ENCODE measurements at regions not wholly inside any gene's neighbourhood (a gene's known extent, or its start where the extent isn't known, plus 50 kb on each side); places are given as distances from the start of the nearest gene placed in this dataset.

DNA sequence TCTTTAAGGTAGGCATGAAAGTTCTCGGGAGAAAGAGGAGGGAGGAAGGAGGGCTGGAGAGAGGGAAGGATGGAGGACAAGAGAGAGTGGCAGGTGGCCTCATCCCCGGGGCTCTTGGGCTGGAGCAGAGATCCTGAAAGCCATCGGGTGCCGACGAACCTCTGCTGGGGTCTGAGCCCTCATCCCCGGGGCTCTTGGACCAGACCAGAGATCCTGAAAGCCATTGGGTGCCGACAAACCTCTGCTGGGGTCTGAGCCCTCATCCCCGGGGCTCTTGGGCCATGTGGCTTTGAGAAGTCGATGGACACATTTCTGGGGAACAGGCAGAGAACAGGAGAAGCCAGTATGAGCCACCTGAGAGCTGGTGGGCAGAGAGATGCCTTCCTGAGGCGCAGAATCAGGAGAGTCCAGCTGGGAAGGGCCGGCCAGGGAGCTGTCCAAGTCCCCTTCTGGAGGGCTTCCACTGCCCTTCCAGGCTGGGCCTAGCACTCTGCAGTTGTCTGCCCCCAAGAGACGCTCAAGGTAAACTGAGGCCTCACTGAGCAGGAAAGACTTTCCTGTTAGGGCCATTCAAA, 1398.1 kb downstream of the BRD1 start:
- H3K27ac ChIP-seq = no peak overlapping the region
- DNase-seq (no peak), ATAC-seq (no peak)
- 72 to 78% (median 75%) methylated on average over 12 of the region's 12 CpGs for WGBS, 3 donors
- no peaks in the 10 kb centered on the region for H3K36me3 ChIP-seq (ENCODE audit: insufficient read depth in 1 of 2, low read depth in 1 of 2)
- H3K9me3 ChIP-seq = no peaks in the 10 kb centered on the region
- no peaks in the 10 kb centered on the region for H3K4me1 ChIP-seq
- peaks cover 0 to 2% (median 0%) of the 10 kb centered on the region in 3 donors for H3K27me3 ChIP-seq (ENCODE audit: insufficient read depth in 3 of 3, low read length in 2 of 3)
- no peak overlapping the region for H3K4me3 ChIP-seq
- intact Hi-C loops (cut with DNase I) = loop anchor here in 1 of 2 donors (10.0 kb wide), 1 partner anchor 65 kb away; no protein-coding TSS in a partner anchor
- TF ChIP-seq, protein P1, sequence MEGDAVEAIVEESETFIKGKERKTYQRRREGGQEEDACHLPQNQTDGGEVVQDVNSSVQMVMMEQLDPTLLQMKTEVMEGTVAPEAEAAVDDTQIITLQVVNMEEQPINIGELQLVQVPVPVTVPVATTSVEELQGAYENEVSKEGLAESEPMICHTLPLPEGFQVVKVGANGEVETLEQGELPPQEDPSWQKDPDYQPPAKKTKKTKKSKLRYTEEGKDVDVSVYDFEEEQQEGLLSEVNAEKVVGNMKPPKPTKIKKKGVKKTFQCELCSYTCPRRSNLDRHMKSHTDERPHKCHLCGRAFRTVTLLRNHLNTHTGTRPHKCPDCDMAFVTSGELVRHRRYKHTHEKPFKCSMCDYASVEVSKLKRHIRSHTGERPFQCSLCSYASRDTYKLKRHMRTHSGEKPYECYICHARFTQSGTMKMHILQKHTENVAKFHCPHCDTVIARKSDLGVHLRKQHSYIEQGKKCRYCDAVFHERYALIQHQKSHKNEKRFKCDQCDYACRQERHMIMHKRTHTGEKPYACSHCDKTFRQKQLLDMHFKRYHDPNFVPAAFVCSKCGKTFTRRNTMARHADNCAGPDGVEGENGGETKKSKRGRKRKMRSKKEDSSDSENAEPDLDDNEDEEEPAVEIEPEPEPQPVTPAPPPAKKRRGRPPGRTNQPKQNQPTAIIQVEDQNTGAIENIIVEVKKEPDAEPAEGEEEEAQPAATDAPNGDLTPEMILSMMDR (IDR thresholded peaks at IDR 0.05) = no peak

DNA sequence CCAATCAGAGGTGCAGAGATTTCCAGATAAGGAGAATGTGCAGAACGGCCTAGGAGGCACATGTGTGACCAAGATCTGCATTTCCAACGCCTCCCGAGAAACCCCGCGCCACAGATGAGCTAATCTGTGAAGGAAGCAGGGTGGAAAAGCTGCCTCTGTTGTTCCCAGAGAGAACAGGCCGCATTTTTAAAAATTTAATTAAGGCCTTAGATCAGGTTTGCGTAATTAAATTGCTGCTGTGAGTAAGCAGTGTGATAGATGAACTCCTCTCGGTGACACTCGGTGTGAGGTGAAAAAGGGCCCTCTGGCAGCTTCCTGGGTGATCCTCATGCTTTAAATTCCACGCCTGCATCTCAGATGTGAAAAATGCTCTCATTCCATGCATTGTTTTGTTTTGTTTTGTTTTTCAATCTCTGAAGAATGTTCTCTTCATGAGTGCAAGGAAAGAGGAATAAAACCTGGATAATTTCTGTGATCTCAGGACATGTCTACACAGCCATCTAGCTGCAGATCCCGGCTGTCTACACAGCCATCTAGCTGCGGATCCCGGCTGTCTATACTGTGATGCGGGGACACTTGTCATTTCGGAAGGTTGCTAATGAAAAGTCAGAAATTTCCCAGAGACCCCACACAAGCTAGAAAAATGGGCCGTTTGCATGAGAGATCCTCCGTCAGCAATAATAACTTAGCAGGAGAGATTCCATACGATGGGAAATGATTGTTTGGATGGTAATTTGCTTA, 1398.9 kb downstream of the BRD1 start:
- Histone ChIP-seq H3K27me3 (ENCODE audit: insufficient read depth in 3 of 3, low read length in 2 of 3) (peaks cover 0 to 2% (median 0%) of the 10 kb centered on the region in 3 donors), H3K36me3 (ENCODE audit: insufficient read depth in 1 of 2, low read depth in 1 of 2) (no peaks in the 10 kb centered on the region), H3K9me3 (no peaks in the 10 kb centered on the region), H3K4me3 (no peak overlapping the region), H3K27ac (no peak overlapping the region), H3K4me1 (no peaks in the 10 kb centered on the region)
- 64 to 72% (median 68%) methylated on average over 18 of the region's 18 CpGs for WGBS, 3 donors
- DNase-seq (no peak), ATAC-seq (no peak)
- intact Hi-C loops (cut with DNase I) = loop anchor here in 1 of 2 donors (10.0 kb wide), 1 partner anchor 64 kb away; no protein-coding TSS in a partner anchor
- TF ChIP-seq, protein P1 (IDR thresholded peaks at IDR 0.05) = no peak

DNA sequence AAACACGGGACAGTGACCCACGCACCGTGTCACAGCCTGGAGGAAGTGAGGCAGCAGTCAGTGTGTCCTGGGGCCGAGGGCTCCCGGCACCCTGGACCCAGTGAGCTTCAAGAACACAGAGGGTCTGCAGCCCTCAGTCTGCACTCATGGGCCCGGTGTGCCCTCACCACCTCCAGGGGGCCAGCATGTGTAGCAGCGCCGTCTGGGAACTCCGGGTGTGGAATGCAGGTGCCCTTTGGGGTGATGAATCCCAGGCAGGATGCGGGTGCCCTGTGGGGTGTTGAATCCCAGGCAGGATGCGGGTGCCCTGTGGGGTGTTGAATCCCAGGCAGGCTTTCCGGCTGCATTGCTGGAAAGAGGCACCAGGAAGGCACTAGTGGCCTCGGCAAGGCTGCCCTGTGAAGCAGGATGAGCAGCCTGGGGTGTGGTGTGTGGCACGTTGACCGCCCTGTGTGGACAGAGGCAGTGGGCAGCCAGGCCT, 1399.9 kb downstream of the BRD1 start:
- Histone ChIP-seq H3K27ac (no peak overlapping the region), H3K36me3 (ENCODE audit: insufficient read depth in 1 of 2, low read depth in 1 of 2) (no peaks in the 10 kb centered on the region), H3K27me3 (ENCODE audit: insufficient read depth in 3 of 3, low read length in 2 of 3) (peaks cover 0 to 2% (median 0%) of the 10 kb centered on the region in 3 donors), H3K4me3 (no peak overlapping the region), H3K4me1 (no peaks in the 10 kb centered on the region), H3K9me3 (no peaks in the 10 kb centered on the region)
- ATAC-seq (no peak), DNase-seq (no peak)
- intact Hi-C loops (cut with DNase I) = loop anchor here in 1 of 2 donors (10.0 kb wide), 1 partner anchor 63 kb away; no protein-coding TSS in a partner anchor
- TF ChIP-seq, protein P1 (IDR thresholded peaks at IDR 0.05) = no peak
- 80 to 91% (median 85%) methylated on average over 15 of the region's 15 CpGs for whole genome bisulfite sequencing, 3 donors

DNA sequence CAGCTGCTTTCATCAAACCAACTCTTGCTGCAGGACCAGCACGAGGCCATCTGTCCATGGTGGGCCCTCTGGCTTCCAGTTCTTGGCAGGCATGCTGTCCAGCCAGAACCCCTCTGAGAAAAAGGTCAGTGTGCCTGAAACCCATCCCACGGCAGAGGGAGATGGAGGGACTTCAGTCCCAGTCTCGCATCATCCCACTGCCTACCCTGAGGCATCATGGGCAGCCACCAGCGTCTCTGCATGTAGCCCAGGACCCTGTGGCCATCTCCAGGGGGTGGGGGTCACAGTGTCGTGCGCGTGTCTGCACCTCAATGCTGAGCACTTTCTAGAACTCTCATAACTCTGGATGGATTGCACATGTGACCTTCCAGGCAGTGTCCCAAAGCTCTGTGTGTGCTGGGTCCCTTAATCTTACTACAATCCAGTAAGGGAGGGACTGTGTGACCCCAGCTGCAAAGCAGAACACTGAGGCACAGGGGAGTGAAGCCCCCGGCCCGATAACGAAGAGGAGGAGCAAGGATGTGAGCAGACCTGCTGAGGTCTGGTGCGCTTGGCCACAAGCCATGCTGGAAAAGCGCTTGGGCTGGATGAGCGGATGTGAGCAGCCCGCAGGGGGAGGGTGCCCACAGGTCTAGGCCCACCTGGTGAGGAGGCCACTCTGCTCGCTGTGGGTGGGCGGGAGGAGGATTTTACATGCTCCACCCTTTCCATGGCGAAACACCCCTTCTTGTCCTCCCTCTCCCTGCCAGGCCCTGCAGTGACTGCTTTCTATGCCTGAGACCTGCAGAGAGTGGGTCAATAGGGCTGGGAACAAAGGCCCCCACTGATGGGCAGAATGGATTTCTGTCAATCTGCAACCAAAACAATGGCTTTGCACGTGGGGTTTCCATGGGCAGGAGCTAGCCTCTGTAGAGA, 1401.0 kb downstream of the BRD1 start:
- TF ChIP-seq, protein P1 (IDR thresholded peaks at IDR 0.05) = no peak
- H3K36me3 ChIP-seq (ENCODE audit: insufficient read depth in 1 of 2, low read depth in 1 of 2) = no peaks in the 10 kb centered on the region
- 70 to 75% (median 71%) methylated on average over 18 of the region's 18 CpGs for WGBS, 3 donors
- ATAC-seq (no peak), DNase-seq (no peak)
- no peaks in the 10 kb centered on the region for H3K4me1 ChIP-seq
- no peak overlapping the region for H3K4me3 ChIP-seq
- peaks cover 0 to 2% (median 0%) of the 10 kb centered on the region in 3 donors for H3K27me3 ChIP-seq (ENCODE audit: insufficient read depth in 3 of 3, low read length in 2 of 3)
- intact Hi-C loops (cut with DNase I) = loop anchor here in 1 of 2 donors (10.0 kb wide), 1 partner anchor 62 kb away; no protein-coding TSS in a partner anchor
- no peak overlapping the region for H3K27ac ChIP-seq
- H3K9me3 ChIP-seq = no peaks in the 10 kb centered on the region

Data from psoas muscle (tissue), 7 donors.